GM21717 (cell line): ENCODE measurements at regions not wholly inside any gene's neighbourhood (a gene's known extent, or its start where the extent isn't known, plus 50 kb on each side); places are given as distances from the start of the nearest gene placed in this dataset.
"Not testable (repeated sequence)": the region's sequence is repeated elsewhere in the genome, so short reads cannot be mapped to it uniquely, and the experiment has no call there.

Source experiments
- ATAC-seq: cut with Tn5 transposase; IDR thresholded peaks from one replicate; pipeline ENCODE4 v1.9.1; 2021; ENCODE audit warnings: mild to moderate bottlenecking, moderate library complexity; ENCODE audit not compliant: unreplicated experiment

- ATAC-seq, result no peak
These were observed 388.9 kb upstream of the CDH10 start for GRCh38 chr5:25033658-25034057.

DNA sequence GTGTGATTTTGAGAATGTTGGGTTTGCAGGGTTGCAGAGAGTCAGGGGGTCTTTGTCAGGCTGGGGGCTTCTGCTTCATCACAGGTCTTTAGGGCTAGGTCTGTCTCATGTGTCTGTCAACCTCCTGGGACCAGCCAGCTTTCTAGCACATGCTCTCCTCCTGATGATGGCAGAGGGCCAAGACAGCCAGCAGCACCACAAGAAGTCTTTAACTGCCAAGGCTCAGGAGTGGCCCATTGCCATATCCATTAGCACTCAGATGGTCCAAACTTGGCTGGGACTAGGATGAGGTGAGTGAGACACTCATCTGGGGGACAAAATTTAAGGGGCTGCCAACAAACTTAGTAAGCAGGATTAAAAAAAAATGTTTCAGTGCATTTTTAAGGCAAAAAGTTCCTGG is 384.2 kb upstream of the CDH10 start:
- no peak for ATAC-seq

DNA sequence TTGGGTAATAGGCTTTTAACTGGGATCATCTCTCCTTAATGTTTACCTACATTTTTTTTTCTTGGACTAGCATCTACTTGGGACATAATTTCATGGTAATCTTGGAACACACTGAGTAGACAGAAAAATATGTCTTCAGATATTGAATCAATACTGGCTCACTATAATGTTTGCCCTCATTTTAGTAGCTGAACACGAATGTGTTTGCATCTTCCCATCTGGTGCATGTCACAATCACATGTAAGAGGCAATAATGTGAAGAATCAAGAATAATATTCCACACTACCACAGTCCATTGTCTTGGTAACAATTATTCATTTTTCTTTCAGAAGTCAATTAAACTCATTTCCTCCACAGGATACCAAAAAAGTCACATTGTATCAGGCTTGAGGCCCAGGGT is 382.7 kb upstream of the CDH10 start:
- no peak for ATAC-seq

DNA sequence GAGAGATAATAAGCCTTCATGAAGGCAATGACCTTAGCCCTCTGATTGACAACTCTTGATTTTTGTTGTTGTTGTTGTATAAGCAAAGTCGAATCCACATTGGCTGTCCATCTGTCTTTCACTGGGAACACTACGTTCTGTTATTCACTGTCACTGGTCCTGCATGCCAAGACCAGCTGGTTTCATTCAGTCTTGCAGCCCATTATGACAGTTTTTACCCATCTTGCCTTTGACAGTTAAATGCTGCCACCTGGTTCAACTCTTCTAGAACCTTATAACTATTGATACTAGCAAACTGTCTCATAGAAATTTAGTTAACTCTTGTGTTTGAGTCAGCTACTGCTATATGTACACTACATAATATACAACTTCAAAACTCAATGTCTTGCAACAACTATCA is 382.3 kb upstream of the CDH10 start:
- ATAC-seq, result no peak

GRCh38 chr5:25025831-25026230 is 381.1 kb upstream of the CDH10 start:
- ATAC-seq, result no peak

DNA sequence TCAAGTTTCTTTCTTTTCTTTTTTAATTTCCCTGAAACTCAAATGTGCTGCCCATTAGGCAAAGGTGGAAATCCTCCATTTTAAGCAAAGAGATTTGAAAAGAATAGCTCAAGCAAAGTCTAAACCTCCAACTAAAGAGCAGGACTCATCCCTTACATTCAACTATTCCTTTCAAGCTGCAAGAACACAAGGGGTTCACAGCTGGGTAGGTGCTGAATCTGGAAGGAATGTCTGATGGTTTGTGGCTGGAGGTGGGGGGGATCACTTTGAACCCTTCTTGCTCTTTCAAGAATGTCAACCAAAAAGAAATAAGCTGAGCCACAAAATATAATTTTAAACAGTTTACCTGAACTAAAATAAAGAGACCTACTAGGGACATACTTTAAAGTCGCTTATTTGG is 375.7 kb upstream of the CDH10 start:
- ATAC-seq, result no peak

- ATAC-seq, result no peak
These were observed 364.3 kb upstream of the CDH10 start for GRCh38 chr5:25009063-25009462.

DNA sequence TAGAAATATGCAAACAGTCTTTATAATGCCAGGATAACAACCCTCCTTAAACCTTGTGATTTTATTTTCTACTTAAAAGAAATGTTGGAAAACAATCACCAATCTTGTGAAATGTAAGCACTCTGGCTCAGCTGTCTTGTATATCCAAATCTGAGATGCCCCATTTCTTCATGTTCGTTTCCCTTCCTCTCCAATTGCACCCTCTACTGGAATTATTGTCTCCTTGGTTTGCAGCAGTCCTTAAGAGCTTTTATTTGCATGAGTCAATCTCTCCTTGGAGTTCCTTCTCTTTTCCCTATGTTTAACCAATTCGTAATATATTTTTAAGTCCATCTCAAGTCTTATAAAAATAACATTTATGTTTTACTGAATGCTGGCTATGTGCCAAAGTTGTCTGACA is 362.0 kb upstream of the CDH10 start:
- ATAC-seq, result no peak

GRCh38 chr5:25006237-25006636 is 361.5 kb upstream of the CDH10 start:
- no peak for ATAC-seq

- no peak for ATAC-seq
These were observed 360.7 kb upstream of the CDH10 start for GRCh38 chr5:25005431-25005830.

- ATAC-seq, result no peak
These were observed 357.6 kb upstream of the CDH10 start for GRCh38 chr5:25002371-25002770.

- no peak for ATAC-seq
These were observed 355.0 kb upstream of the CDH10 start for GRCh38 chr5:24999732-25000131.

DNA sequence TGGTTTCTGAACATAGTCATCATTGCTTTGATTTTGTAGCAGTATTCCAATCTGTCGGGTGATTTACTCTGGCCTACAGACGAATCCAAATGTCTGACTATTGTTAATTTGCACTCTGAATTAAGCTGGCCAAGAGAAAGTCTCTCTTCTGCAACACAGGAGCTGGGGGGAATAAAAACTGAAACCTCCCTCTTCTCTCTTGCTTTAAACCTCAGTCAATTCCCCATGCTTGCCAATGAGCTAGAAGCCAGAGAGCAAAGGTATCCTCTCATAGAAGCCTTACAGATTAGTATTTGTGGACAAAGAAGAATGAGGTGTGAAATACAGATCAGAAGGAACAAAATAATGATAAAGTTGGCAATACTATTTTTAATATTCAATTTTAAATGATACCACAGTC is 353.9 kb upstream of the CDH10 start:
- no peak for ATAC-seq

DNA sequence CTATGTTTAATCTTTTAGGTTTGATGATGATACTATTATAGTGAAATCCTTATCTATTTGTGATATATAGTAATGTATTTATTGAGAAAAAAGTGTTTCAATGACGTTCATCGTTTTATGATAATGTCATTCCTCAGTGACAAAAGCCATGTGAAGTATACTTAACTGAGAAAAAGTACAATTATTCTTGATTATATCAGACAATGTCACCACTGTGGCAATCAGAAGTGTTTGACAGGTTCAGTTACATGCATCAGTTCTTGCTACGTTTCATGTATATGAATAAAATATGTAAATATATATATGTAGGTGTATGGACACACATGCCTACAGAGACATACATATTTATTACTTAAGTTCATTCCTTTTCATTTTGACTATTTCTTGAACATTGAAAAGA is 341.5 kb upstream of the CDH10 start:
- ATAC-seq, result no peak

- not testable (repeated sequence) for ATAC-seq
These were observed 333.8 kb upstream of the CDH10 start for GRCh38 chr5:24978552-24978951.

DNA sequence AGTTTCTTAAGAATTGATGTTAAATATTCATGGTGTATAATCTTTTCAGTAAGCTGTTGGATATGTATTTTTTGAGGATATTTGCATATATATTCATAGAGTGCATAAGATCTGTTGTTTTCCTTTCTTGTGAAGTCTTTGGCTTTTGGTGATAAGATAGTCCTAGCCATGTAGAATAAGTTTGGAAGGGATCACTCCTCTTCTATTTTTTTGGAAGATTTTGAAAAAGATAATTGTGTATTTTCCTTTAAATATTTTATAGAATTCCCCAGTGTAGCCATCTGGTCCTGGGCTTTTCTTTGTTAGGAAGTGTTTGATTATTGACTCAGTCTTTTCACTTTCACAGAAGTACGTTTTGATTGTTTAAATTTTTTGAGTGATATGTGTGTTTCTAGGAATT is 318.8 kb upstream of the CDH10 start:
- ATAC-seq, result no peak

- no peak for ATAC-seq
These were observed 278.6 kb upstream of the CDH10 start for GRCh38 chr5:24923400-24923799.

- no peak for ATAC-seq
These were observed 273.9 kb upstream of the CDH10 start for GRCh38 chr5:24918676-24919075.

DNA sequence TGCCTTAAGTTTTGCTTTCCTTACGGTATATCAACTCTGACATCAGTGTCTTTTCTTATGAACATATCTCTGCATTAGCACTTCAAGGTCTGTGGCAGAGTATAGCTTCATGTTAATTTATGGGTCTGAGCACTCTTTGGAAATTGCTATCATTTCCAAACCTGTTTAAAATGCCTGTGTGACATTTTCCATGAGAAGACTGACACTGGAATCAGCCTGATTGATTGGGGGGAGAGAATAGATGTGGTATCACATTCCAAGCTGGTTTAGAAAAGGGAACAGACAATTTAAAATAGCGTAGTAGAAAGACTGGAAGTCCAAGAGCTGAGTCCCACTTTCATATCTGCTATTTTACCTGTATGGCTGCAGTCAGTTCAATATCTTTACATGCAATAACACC is 272.1 kb upstream of the CDH10 start:
- no peak for ATAC-seq

- no peak for ATAC-seq
These were observed 264.4 kb upstream of the CDH10 start for GRCh38 chr5:24909210-24909609.

GRCh38 chr5:24906689-24907088 is 261.9 kb upstream of the CDH10 start:
- no peak for ATAC-seq

DNA sequence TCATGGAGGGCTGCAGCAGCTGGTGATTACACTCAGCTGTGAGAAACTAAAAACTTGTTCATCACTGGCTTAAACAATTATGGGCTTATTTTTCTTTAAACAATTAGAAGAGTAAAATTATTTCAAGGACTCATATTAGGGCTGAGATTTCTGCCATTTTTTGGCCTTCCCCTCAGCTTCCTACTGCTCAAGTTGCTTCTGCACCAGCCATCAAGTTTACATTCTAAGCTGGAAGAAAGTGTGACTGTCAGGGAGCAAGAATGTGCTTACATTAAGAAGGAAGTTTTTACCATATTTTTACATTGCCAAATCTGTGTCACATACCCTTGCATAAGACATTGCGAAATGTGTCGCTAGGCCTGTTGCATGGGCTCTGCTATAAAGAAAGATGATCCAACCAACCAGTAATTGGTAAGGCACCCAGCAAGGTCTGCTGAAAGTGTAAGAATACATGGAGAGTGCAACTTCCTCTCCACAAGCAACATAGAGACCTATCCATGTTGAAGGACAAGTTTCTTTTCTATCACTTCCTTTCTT is 260.3 kb upstream of the CDH10 start:
- ATAC-seq, result no peak

GRCh38 chr5:24899180-24899579 is 254.4 kb upstream of the CDH10 start:
- no peak for ATAC-seq

DNA sequence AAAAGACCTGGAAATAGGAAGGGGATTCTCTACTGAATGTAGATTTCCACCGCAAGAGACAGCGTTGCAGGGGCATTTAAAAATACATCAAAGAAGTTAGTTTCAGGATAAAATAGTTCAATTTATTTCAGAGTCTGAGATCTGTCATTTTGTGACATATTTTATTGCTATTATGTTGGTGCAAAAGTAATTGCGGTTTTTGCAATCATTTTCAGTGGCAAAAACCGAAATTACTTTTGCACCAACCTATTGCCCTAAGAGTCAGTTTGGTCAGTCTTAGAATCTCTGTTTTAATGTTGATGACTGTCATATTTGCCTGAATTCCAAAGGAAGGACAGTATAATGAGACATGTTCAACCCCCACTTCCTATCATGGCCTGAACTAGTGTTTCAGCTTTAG is 219.5 kb upstream of the CDH10 start:
- ATAC-seq, result no peak
